Heart left ventricle (tissue), 16 donors: ENCODE measurements at regions not wholly inside any gene's neighbourhood (a gene's known extent, or its start where the extent isn't known, plus 50 kb on each side); places are given as distances from the start of the nearest gene placed in this dataset.

Experiments
- ATAC-seq, 4 donors: fragments of 200-7000 bp; cut with Tn5 transposase; one replicate each; pipeline ENCODE4 v1.9.1; 2020 to 2022; ENCODE audit warnings: moderate library complexity in 4 of 4, mild to moderate bottlenecking in 3 of 4, moderate number of reproducible peaks in 1 of 4
- DNase-seq, 5 donors: peaks; one replicate each; pipeline ENCODE4 v3.0.0-alpha.2; 2020
- H3K27ac ChIP-seq, 12 donors: fragments of 200-600 bp; sonication (generic) in 4 of 12; one replicate each; pipeline versions ENCODE4 v1.5.0 to v1.8.0; 2016 to 2022; ENCODE audit warnings: mild to moderate bottlenecking in 2 of 12
- H3K27me3 ChIP-seq, 9 donors: fragments of 200-600 bp; sonication (generic) in 2 of 9; one replicate each; pipeline versions ENCODE4 v1.5.1 to v1.8.0; 2016 to 2022; ENCODE audit warnings: mild to moderate bottlenecking in 3 of 9
- H3K36me3 ChIP-seq, 9 donors: fragments of 200-600 bp; sonication (generic) in 2 of 9; one replicate each; pipeline versions ENCODE4 v1.5.0 to v1.8.0; 2018 to 2022; ENCODE audit warnings: mild to moderate bottlenecking in 2 of 9
- H3K4me1 ChIP-seq, 12 donors: fragments of 200-600 bp; sonication (generic) in 4 of 12; one replicate each; pipeline versions ENCODE4 v1.5.0 to v1.8.0; 2016 to 2022; ENCODE audit warnings: mild to moderate bottlenecking in 3 of 12
- H3K4me3 ChIP-seq, 12 donors: fragments of 200-600 bp; sonication (generic) in 4 of 12; one replicate each; pipeline versions ENCODE4 v1.5.0 to v1.8.0; 2017 to 2022; ENCODE audit warnings: mild to moderate bottlenecking in 9 of 12, moderate library complexity in 4 of 12
- H3K9me3 ChIP-seq, 12 donors: fragments of 200-600 bp; sonication (generic) in 4 of 12; one replicate each; pipeline versions ENCODE4 v1.5.0 to v1.8.0; 2016 to 2022; ENCODE audit warnings: mild to moderate bottlenecking in 1 of 12
- POLR2A ChIP-seq, 2 donors: fragments of 450-650 bp; IDR thresholded peaks; one replicate each; pipeline ENCODE4 v1.6.1; 2017; ENCODE audit warnings: antibody characterized with exemption in 2 of 2, mild to moderate bottlenecking in 2 of 2, moderate library complexity in 2 of 2
- WGBS, 4 donors: extraction: QIAGEN DNeasy Blood & Tissue Kit in 2 of 4; methylation state at CpG; one replicate each; pipeline versions ENCODE4 v1.1.5 to v1.1.7; 2013 to 2018; 5-methylcytosine and 5-hydroxymethylcytosine counted together
- intact Hi-C, 10 donors: fragments of 100-400 bp; cut with DNase I; formaldehyde crosslinking; loops; one replicate each; pipeline versions ENCODE4 v1.11.1 to v1.14.2; 2022
- TF ChIP-seq, protein P1 (sequence below), 12 donors: fragments of 200-600 bp; sonication (generic) in 4 of 12; IDR thresholded peaks; one replicate each; pipeline versions ENCODE4 v1.5.0 to v1.8.0; 2018 to 2022; ENCODE audit warnings: antibody characterized with exemption in 12 of 12, mild to moderate bottlenecking in 5 of 12
- donor health status: ischemic (EF 13 %, LVEDD 7.1; RV severe dilation, severe dysfunction).
- donor health status: healthy with polysubstance abuse.
- donor health status: DM: no; HTN: yes; CAD: no.
- donor health status: DM: no; HTN: no; CAD: no.
- donor health status: ischemic (EF 25% LVEDD 6.9; RV normal size, moderate dysfunction).
- donor health status: ischemic (EF 25% LVEDD 5.7; RV mildly dilated, moderate dysfunction).
- donor health status: healthy.
- donor health status: DM: yes; HTN: yes; CAD: no.
- donor health status: ischemic (EF 35%, LVEDD 5.7; RV mildly dilated, moderate dysfunction).
- donor health status: nonischemic (EF 11% LVEDD 7.7; RV severe dilation, severe dysfunction).
- donor health status: DM: yes; HTN: yes; CAD: no.
- donor health status: PGD.
- donor health status: ischemic (EF 29% LVEDD 5.4; RV normal size, mild dysfunction).
- donor health status: nonischemic (EF 23%, LVEDD 6.1; RV moderate dilation, normal function).

GRCh38 chr6:144736763-144737162, 451.6 kb downstream of the UTRN start:
- TF ChIP-seq, protein P1, sequence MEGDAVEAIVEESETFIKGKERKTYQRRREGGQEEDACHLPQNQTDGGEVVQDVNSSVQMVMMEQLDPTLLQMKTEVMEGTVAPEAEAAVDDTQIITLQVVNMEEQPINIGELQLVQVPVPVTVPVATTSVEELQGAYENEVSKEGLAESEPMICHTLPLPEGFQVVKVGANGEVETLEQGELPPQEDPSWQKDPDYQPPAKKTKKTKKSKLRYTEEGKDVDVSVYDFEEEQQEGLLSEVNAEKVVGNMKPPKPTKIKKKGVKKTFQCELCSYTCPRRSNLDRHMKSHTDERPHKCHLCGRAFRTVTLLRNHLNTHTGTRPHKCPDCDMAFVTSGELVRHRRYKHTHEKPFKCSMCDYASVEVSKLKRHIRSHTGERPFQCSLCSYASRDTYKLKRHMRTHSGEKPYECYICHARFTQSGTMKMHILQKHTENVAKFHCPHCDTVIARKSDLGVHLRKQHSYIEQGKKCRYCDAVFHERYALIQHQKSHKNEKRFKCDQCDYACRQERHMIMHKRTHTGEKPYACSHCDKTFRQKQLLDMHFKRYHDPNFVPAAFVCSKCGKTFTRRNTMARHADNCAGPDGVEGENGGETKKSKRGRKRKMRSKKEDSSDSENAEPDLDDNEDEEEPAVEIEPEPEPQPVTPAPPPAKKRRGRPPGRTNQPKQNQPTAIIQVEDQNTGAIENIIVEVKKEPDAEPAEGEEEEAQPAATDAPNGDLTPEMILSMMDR (IDR thresholded peaks at IDR 0.05) = no peak
- DNase-seq (no peak), ATAC-seq (no peak)
- 87 to 97% (median 93%) methylated on average over 6 of the region's 6 CpGs for WGBS, 4 donors
- Histone ChIP-seq H3K27me3 (no peaks in the 10 kb centered on the region), H3K4me3 (no peak overlapping the region), H3K9me3 (no peaks in the 10 kb centered on the region), H3K27ac (no peak overlapping the region), H3K4me1 (no peaks in the 10 kb centered on the region), H3K36me3 (peaks cover 0 to 50% (median 31%) of the 10 kb centered on the region in 9 donors)
- intact Hi-C loops = no loop called here

- 79 to 88% (median 80%) methylated on average over 4 of the region's 4 CpGs for WGBS, 4 donors
- Histone ChIP-seq H3K27ac (no peak overlapping the region), H3K27me3 (no peaks in the 10 kb centered on the region), H3K4me1 (no peaks in the 10 kb centered on the region), H3K36me3 (peaks cover 0 to 37% (median 20%) of the 10 kb centered on the region in 9 donors), H3K4me3 (no peak overlapping the region), H3K9me3 (no peaks in the 10 kb centered on the region)
- TF ChIP-seq POLR2A (IDR thresholded peaks at IDR 0.05) = no peak
- TF ChIP-seq, protein P1 (IDR thresholded peaks at IDR 0.05) = no peak
- DNase-seq (no peak), ATAC-seq (no peak)
- intact Hi-C loops = no loop called here
Observed at GRCh38 chr6:144737998-144738397, 452.9 kb downstream of the UTRN start.

GRCh38 chr6:144739873-144740272, 454.7 kb downstream of the UTRN start:
- TF ChIP-seq POLR2A (IDR thresholded peaks at IDR 0.05) = no peak
- TF ChIP-seq, protein P1 (IDR thresholded peaks at IDR 0.05) = no peak
- no peak for ATAC-seq
- WGBS, 4 donors = 95 to 100% (median 98%) methylated on average over 1 of the region's 1 CpG

DNA sequence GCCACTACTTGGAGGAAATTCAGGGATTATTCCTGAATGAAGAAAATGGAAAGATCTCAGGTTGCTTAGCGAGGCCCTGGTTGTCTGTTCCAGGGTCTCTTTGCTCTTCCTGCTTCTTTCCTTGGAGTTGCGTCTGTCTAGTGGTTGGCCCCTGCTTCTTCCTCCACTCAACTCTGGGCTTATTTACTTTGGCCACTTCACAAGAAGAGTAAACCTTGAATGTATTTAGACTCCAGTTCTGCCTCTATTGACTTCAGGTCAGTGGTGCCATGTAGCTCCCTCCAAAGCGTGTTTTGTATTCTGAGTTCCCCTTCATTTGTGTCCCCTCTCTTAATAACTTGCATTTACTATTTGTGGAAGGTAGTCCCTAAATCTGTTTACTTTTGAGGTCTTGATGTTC, 456.5 kb downstream of the UTRN start:
- intact Hi-C loops = no loop called here
- ATAC-seq (no peak), DNase-seq (no peak)
- TF ChIP-seq, protein P1 (IDR thresholded peaks at IDR 0.05) = no peak
- no peak for TF ChIP-seq POLR2A (IDR thresholded peaks at IDR 0.05)
- no peaks in the 10 kb centered on the region for H3K27me3 ChIP-seq
- peaks cover 0 to 15% (median 3%) of the 10 kb centered on the region in 9 donors for H3K36me3 ChIP-seq
- H3K4me3 ChIP-seq = no peak overlapping the region
- H3K27ac ChIP-seq = no peak overlapping the region
- H3K4me1 ChIP-seq = no peaks in the 10 kb centered on the region
- no peaks in the 10 kb centered on the region for H3K9me3 ChIP-seq
- WGBS, 4 donors = 93 to 96% (median 96%) methylated on average over 3 of the region's 3 CpGs

More at GRCh38 chr6:144739873-144740272, 454.7 kb downstream of the UTRN start:
- Histone ChIP-seq H3K4me3 (no peak overlapping the region), H3K9me3 (no peaks in the 10 kb centered on the region), H3K36me3 (peaks cover 0 to 26% (median 6%) of the 10 kb centered on the region in 9 donors), H3K27me3 (no peaks in the 10 kb centered on the region), H3K27ac (no peak overlapping the region), H3K4me1 (no peaks in the 10 kb centered on the region)
- DNase-seq = no peak
- intact Hi-C loops = no loop called here
